CD4-positive, CD25-positive, alpha-beta regulatory T cell (primary cell): ENCODE measurements at regions not wholly inside any gene's neighbourhood (a gene's known extent, or its start where the extent isn't known, plus 50 kb on each side); places are given as distances from the start of the nearest gene placed in this dataset.

ENCODE experiments used
- ATAC-seq, 2 donors: fragments of 150-1000 bp; cut with Tn5 transposase; one replicate each; pipeline ENCODE4 v1.10.0; 2021; ENCODE audit warnings: low read depth in 2 of 2, moderate number of reproducible peaks in 2 of 2, moderate library complexity in 1 of 2
- DNase-seq, 3 donors: peaks; one replicate each; pipeline versions ENCODE4 v3.0.0 to v3.0.0-alpha.2; 2012 to 2022; ENCODE audit warnings: mixed read lengths in 1 of 3
- H3K27ac ChIP-seq: one replicate; pipeline ENCODE4 v1.7.0; 2013; ENCODE audit warnings: mild to moderate bottlenecking, low read length; ENCODE audit not compliant: insufficient read depth, poor library complexity, severe bottlenecking
- H3K27me3 ChIP-seq: one replicate; pipeline ENCODE4 v1.7.0; 2013; ENCODE audit warnings: low read length; ENCODE audit not compliant: control insufficient read depth, insufficient read depth
- H3K36me3 ChIP-seq: one replicate; pipeline ENCODE4 v1.7.0; 2013; ENCODE audit warnings: mild to moderate bottlenecking, low read length, moderate library complexity; ENCODE audit not compliant: control insufficient read depth, insufficient read depth
- H3K4me1 ChIP-seq: 2 replicates; pipeline ENCODE4 v1.7.0; 2013; ENCODE audit warnings: mild to moderate bottlenecking, low read length; ENCODE audit not compliant: insufficient read depth, control insufficient read depth, poor library complexity, severe bottlenecking
- H3K4me3 ChIP-seq: one replicate; pipeline ENCODE4 v1.7.0; 2013; ENCODE audit warnings: low read depth, mild to moderate bottlenecking, low read length, moderate library complexity
- H3K9me3 ChIP-seq, 2 experiments: 1 replicate in 1 of 2; 2 replicates in 1 of 2; pipeline ENCODE4 v1.7.0; 2013; ENCODE audit warnings: low read length in 2 of 2, mild to moderate bottlenecking in 1 of 2, moderate library complexity in 1 of 2; ENCODE audit not compliant: control insufficient read depth in 2 of 2
- H3K27ac Mint-ChIP-seq, 3 donors: one replicate each; pipeline ENCODE4 v1.8.0; 2020 to 2022; ENCODE audit warnings: mild to moderate bottlenecking in 3 of 3, mixed read lengths in 3 of 3, moderate library complexity in 2 of 3
- H3K27me3 Mint-ChIP-seq: one replicate; pipeline ENCODE4 v1.8.0; 2022; ENCODE audit warnings: mild to moderate bottlenecking, mixed read lengths
- H3K36me3 Mint-ChIP-seq: one replicate; pipeline ENCODE4 v1.8.0; 2020; ENCODE audit warnings: mixed read lengths
- H3K4me1 Mint-ChIP-seq, 4 donors: one replicate each; pipeline ENCODE4 v1.8.0; 2020 to 2022; ENCODE audit warnings: mixed read lengths in 4 of 4, mild to moderate bottlenecking in 1 of 4
- H3K4me3 Mint-ChIP-seq, 4 donors: one replicate each; pipeline ENCODE4 v1.8.0; 2020 to 2022; ENCODE audit warnings: mild to moderate bottlenecking in 4 of 4, mixed read lengths in 4 of 4, moderate library complexity in 3 of 4
- H3K9me3 Mint-ChIP-seq, 7 donors: one replicate each; pipeline ENCODE4 v1.8.0; 2020 to 2022; ENCODE audit warnings: mixed read lengths in 7 of 7, mild to moderate bottlenecking in 3 of 7, moderate library complexity in 2 of 7

DNA sequence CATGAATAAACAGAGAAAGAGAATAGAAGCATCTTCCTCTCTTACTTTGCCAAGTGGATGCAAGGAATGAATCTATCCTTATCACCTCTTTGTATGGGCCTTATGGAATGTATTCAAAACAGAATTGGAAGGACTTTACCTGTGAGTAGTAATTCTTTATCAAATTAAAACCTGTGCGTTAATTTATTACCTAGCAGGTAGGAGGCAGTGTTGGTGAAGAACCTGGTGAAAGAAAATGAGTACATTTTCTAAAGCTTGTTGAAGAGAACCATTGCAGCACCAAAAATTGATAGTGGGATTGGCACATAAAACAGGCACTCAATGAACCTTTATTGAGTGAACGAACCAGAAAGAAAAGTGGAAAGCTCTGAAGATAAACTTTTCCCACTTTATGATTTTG lies 1302.1 kb upstream of the CELF4 start:
- H3K4me3 Mint-ChIP-seq: no peak overlapping the region
- no peaks in the 10 kb centered on the region for H3K36me3 Mint-ChIP-seq
- no peak overlapping the region for H3K27ac Mint-ChIP-seq

DNA sequence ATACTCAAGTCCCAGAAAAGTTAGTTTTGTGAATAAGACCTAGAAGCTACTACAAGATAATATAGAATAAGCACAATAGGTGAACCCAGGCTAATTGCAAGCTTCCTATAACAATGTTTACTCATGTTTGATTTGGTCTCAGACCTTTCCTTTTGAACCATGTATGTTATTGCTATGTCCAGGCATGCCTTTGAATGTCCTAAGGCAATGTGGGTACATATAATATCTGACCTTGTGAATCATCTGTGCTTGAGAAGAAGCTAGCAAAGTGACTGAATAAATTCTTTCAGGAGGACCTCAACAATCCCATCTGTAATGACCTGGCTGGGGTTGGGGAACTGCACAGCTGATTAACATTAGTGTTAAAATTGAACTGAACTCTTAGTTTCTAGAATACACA lies 1285.9 kb upstream of the CELF4 start:
- H3K27me3 ChIP-seq: no peaks in the 10 kb centered on the region
- H3K4me1 ChIP-seq: no peaks in the 10 kb centered on the region
- no peak overlapping the region for H3K27ac Mint-ChIP-seq
- no peak overlapping the region for H3K4me3 ChIP-seq
- peaks cover 2 to 14% (median 7%) of the 10 kb centered on the region in 7 donors for H3K9me3 Mint-ChIP-seq
- H3K36me3 ChIP-seq: no peaks in the 10 kb centered on the region
- ATAC-seq: no peak
- no peak overlapping the region for H3K27ac ChIP-seq
- no peaks in the 10 kb centered on the region for H3K4me1 Mint-ChIP-seq
- DNase-seq: no peak
- no peak overlapping the region for H3K4me3 Mint-ChIP-seq
- H3K27me3 Mint-ChIP-seq: no peaks in the 10 kb centered on the region
- H3K9me3 ChIP-seq: peaks cover 0 to 7% of the 10 kb centered on the region in 2 experiments
- H3K36me3 Mint-ChIP-seq: no peaks in the 10 kb centered on the region

More for the DNA sequence above, 1302.1 kb upstream of the CELF4 start:
- DNase-seq (no peak), ATAC-seq (no peak)
- Mint-ChIP-seq H3K27me3 (no peaks in the 10 kb centered on the region), H3K4me1 (no peaks in the 10 kb centered on the region), H3K9me3 (peaks cover 0 to 8% (median 4%) of the 10 kb centered on the region in 7 donors)
- Histone ChIP-seq H3K27ac (no peak overlapping the region), H3K4me1 (no peaks in the 10 kb centered on the region), H3K9me3 (no peaks in the 10 kb centered on the region), H3K36me3 (no peaks in the 10 kb centered on the region), H3K27me3 (no peaks in the 10 kb centered on the region), H3K4me3 (no peak overlapping the region)

DNA sequence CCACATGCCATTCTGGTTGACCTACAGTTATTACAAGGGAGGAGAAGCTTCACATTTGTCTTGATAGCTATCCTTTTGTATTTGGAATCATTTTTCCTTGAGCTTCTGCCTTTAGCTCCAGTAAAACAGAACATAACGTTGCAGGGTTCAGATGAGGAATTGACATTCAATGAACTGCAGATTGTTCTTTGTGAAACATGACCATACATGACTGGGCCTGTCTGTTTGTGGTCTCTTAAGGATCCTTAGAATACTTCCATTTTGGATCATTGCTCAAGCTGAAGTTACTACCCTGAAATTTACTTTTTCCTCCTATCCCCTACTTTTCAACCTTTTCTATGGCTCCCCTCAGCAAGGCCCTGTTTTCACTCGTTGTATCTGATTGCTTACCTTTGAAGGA lies 1281.7 kb upstream of the CELF4 start:
- no peaks in the 10 kb centered on the region for H3K9me3 ChIP-seq
- H3K4me3 Mint-ChIP-seq: no peak overlapping the region
- no peak overlapping the region for H3K27ac Mint-ChIP-seq
- DNase-seq (no peak), ATAC-seq (no peak)
- H3K27ac ChIP-seq: no peak overlapping the region
- H3K4me3 ChIP-seq: no peak overlapping the region
- H3K27me3 Mint-ChIP-seq: no peaks in the 10 kb centered on the region
- H3K4me1 Mint-ChIP-seq: no peaks in the 10 kb centered on the region
- peaks cover 0 to 14% (median 2%) of the 10 kb centered on the region in 7 donors for H3K9me3 Mint-ChIP-seq
- H3K27me3 ChIP-seq: no peaks in the 10 kb centered on the region
- no peaks in the 10 kb centered on the region for H3K36me3 Mint-ChIP-seq
- no peaks in the 10 kb centered on the region for H3K4me1 ChIP-seq
- no peaks in the 10 kb centered on the region for H3K36me3 ChIP-seq

DNA sequence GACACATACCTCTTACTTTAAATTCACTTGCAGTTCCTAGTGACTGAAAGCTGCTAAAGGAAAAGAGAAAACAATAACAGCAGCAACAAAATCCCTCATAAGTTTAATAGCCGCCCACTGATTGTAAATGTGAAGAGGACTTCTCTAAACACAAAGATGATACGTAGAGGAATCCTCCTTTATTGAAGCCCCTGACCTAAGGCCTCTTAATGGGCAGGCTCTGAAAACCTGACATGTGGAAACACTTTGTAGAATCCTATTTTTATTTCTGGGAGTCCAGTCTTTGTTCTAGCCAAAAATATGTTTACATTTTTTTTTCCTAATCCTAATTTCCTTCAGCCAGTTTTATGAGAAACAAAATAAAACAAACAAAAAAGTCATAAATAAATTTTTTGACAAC lies 1277.7 kb upstream of the CELF4 start:
- no peaks in the 10 kb centered on the region for H3K27me3 Mint-ChIP-seq
- ATAC-seq: no peak
- H3K27ac Mint-ChIP-seq: no peak overlapping the region
- Histone ChIP-seq H3K4me1 (no peaks in the 10 kb centered on the region), H3K27me3 (no peaks in the 10 kb centered on the region), H3K27ac (no peak overlapping the region), H3K4me3 (no peak overlapping the region), H3K9me3 (no peaks in the 10 kb centered on the region), H3K36me3 (no peaks in the 10 kb centered on the region)
- no peak for DNase-seq
- H3K36me3 Mint-ChIP-seq: no peaks in the 10 kb centered on the region
- H3K4me1 Mint-ChIP-seq: no peaks in the 10 kb centered on the region
- H3K4me3 Mint-ChIP-seq: no peak overlapping the region
- peaks cover 0 to 3% (median 0%) of the 10 kb centered on the region in 7 donors for H3K9me3 Mint-ChIP-seq

DNA sequence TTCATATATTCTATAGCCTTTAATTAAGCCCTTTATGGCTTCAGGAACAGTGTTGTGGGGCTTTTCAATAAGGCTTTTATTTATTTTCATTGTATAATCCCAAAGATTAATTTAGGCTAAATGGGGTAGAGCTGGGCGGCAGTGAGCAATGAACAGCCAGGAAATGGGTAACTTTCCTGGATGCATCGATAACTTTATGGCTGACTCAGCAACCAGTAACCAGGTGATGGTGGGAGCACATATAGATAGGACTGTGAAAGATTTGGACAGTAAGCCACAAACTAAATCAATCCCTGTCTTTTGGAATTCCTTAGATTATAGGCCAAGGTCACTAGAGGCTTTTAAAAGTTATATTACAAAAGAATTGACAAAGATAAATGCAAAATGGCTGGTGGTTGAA lies 1260.6 kb upstream of the CELF4 start:
- Mint-ChIP-seq H3K4me3 (no peak overlapping the region), H3K9me3 (peaks cover 0 to 4% (median under 1%) of the 10 kb centered on the region in 7 donors), H3K27ac (no peak overlapping the region), H3K36me3 (no peaks in the 10 kb centered on the region), H3K27me3 (no peaks in the 10 kb centered on the region), H3K4me1 (no peaks in the 10 kb centered on the region)
- no peak overlapping the region for H3K27ac ChIP-seq
- H3K27me3 ChIP-seq: no peaks in the 10 kb centered on the region
- no peaks in the 10 kb centered on the region for H3K4me1 ChIP-seq
- DNase-seq: no peak
- H3K36me3 ChIP-seq: no peaks in the 10 kb centered on the region
- no peaks in the 10 kb centered on the region for H3K9me3 ChIP-seq
- no peak overlapping the region for H3K4me3 ChIP-seq
- ATAC-seq: no peak

DNA sequence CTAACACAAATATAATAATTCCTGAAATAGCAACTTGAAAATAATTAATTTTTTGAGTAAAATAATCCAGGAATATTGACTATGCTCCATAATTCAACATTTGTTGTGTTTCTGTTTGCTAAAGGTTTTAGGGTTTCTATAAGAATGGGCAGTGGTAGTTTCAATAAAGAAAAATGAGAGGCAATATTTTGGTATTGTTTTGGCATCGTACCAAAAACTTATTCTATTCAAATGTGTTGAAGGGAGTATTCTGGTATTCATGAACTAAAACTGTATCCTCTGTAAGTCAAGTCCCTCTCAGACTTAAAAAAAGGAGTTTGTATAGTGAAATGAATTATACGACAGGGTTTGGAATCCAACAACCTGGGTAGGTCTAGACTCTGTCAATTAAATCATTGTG lies 1245.6 kb upstream of the CELF4 start:
- H3K27ac Mint-ChIP-seq: no peak overlapping the region
- no peaks in the 10 kb centered on the region for H3K36me3 ChIP-seq
- ATAC-seq: no peak
- H3K27me3 Mint-ChIP-seq: no peaks in the 10 kb centered on the region
- H3K9me3 ChIP-seq: no peaks in the 10 kb centered on the region
- H3K4me3 ChIP-seq: no peak overlapping the region
- no peaks in the 10 kb centered on the region for H3K4me1 Mint-ChIP-seq
- H3K4me1 ChIP-seq: no peaks in the 10 kb centered on the region
- H3K4me3 Mint-ChIP-seq: no peak overlapping the region
- peaks cover 0 to 10% (median 0%) of the 10 kb centered on the region in 7 donors for H3K9me3 Mint-ChIP-seq
- no peaks in the 10 kb centered on the region for H3K36me3 Mint-ChIP-seq
- no peaks in the 10 kb centered on the region for H3K27me3 ChIP-seq
- H3K27ac ChIP-seq: no peak overlapping the region
- no peak for DNase-seq

DNA sequence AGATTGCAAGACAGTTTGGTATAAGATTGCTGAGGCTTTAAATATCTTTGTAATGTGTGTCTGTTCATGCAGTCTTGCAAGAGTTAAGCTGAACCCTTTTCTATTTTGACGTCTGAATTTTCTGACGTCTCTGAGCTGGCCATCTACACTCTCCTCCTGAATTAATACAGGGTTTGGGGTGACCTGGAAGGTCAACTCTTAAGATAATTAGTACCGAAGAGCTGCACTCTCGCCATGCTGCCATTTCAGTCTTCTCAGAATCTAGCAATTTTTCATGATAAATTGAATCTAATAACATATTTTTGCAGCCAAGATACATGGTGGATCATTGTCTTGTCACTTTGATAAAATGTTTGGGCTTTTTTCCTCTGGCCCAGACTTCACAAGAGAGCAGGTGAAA lies 1245.2 kb upstream of the CELF4 start:
- H3K36me3 ChIP-seq: no peaks in the 10 kb centered on the region
- no peaks in the 10 kb centered on the region for H3K4me1 ChIP-seq
- Mint-ChIP-seq H3K27ac (no peak overlapping the region), H3K4me3 (no peak overlapping the region), H3K9me3 (peaks cover 0 to 12% (median 0%) of the 10 kb centered on the region in 7 donors), H3K27me3 (no peaks in the 10 kb centered on the region), H3K4me1 (no peaks in the 10 kb centered on the region), H3K36me3 (no peaks in the 10 kb centered on the region)
- ATAC-seq (no peak), DNase-seq (no peak)
- no peaks in the 10 kb centered on the region for H3K27me3 ChIP-seq
- H3K27ac ChIP-seq: no peak overlapping the region
- no peaks in the 10 kb centered on the region for H3K9me3 ChIP-seq
- H3K4me3 ChIP-seq: no peak overlapping the region

DNA sequence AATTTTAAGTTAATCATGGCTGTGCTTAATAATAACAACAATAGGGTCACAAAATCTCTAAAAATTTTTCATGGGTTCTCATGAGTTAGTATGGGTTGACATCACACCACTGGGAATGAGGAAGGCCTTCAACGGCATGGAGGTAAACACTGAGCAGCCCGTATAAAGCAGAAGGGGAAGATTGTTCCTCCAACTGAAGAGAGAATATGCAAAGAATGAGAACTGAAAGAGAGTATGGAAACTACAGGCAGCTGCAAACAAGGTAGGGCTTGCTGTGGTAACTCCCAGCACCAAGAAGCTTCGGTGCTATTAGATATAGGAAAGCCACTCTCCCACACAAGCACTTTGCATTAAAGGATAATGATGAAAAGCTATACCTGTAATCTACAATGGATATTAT lies 1242.3 kb upstream of the CELF4 start:
- no peak overlapping the region for H3K4me3 ChIP-seq
- no peaks in the 10 kb centered on the region for H3K9me3 ChIP-seq
- Mint-ChIP-seq H3K36me3 (no peaks in the 10 kb centered on the region), H3K9me3 (peaks cover 0 to 14% (median 0%) of the 10 kb centered on the region in 7 donors), H3K4me1 (no peaks in the 10 kb centered on the region), H3K27me3 (no peaks in the 10 kb centered on the region), H3K4me3 (no peak overlapping the region), H3K27ac (no peak overlapping the region)
- H3K27me3 ChIP-seq: no peaks in the 10 kb centered on the region
- DNase-seq: no peak
- no peaks in the 10 kb centered on the region for H3K4me1 ChIP-seq
- ATAC-seq: no peak
- no peak overlapping the region for H3K27ac ChIP-seq
- H3K36me3 ChIP-seq: no peaks in the 10 kb centered on the region
